DOHH2 (cell line): ENCODE measurements at regions not wholly inside any gene's neighbourhood (a gene's known extent, or its start where the extent isn't known, plus 50 kb on each side); places are given as distances from the start of the nearest gene placed in this dataset.

Experiments used
- EZH2phosphoT487 ChIP-seq: fragments of 200-600 bp; sonication (generic); IDR thresholded peaks from 2 replicates; pipeline ENCODE4 v1.6.1; 2017; ENCODE audit warnings: borderline replicate concordance, mild to moderate bottlenecking, antibody characterized with exemption, low read length, moderate library complexity, mixed read lengths
- TF ChIP-seq, protein P1 (sequence below): fragments of 200-600 bp; sonication (generic); IDR thresholded peaks from one replicate; pipeline ENCODE4 v1.5.1; 2014; ENCODE audit warnings: antibody characterized with exemption, mild to moderate bottlenecking, low read depth, low read length; ENCODE audit not compliant: poor library complexity, severe bottlenecking

DNA sequence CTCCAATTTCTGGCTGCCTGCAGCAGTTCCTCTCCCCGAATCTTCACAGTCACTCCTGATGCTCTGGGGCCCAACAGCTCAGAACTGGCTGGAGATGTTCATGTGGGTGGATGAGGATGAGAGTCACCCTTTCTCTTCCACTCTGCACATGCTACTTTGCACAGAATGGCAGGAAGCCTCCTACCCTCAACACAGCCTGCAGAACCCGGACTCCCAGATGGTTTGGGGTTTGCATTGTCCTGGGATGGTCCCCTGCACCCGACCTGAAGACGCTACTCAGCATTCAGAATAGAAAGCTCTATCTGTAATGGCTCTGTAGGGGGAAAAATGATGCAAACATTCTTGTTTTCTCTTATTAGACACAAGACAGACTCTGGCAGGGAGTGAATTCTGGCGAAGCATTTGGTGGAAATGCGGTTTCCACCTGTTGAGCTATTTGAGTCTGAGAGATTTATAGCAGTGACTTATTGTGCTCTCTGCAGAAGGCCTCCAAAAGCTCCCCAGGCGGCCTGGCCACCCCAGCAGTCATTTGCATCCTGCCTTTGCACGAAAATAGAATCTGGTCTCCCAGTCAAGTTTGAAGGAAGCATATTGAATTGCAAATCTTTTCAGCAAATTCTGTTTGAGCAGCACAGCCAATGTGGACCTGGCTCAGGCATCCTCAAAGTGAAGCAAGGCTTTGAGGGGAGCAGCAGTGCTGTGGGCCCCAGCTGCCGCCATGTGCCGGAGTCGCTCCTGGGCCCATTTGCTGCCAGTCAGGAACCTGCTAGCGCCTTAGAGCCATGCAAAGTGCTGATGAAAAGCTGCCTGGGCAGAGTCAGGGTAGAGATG, 309.3 kb downstream of the TCERG1L start:
- TF ChIP-seq, protein P1, sequence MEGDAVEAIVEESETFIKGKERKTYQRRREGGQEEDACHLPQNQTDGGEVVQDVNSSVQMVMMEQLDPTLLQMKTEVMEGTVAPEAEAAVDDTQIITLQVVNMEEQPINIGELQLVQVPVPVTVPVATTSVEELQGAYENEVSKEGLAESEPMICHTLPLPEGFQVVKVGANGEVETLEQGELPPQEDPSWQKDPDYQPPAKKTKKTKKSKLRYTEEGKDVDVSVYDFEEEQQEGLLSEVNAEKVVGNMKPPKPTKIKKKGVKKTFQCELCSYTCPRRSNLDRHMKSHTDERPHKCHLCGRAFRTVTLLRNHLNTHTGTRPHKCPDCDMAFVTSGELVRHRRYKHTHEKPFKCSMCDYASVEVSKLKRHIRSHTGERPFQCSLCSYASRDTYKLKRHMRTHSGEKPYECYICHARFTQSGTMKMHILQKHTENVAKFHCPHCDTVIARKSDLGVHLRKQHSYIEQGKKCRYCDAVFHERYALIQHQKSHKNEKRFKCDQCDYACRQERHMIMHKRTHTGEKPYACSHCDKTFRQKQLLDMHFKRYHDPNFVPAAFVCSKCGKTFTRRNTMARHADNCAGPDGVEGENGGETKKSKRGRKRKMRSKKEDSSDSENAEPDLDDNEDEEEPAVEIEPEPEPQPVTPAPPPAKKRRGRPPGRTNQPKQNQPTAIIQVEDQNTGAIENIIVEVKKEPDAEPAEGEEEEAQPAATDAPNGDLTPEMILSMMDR, result no peak
- no peak for TF ChIP-seq EZH2phosphoT487
